ENCODE measurements at regions not wholly inside any gene's neighbourhood (a gene's known extent, or its start where the extent isn't known, plus 50 kb on each side); places are given as distances from the start of the nearest gene placed in this dataset.

- TF ChIP-seq REST (IDR thresholded peaks at IDR 0.05; ENCODE audit: borderline replicate concordance): no peak
- no peak for TF ChIP-seq CTCF (IDR thresholded peaks at IDR 0.05; ENCODE audit: poor library complexity, severe bottlenecking)
- TF ChIP-seq TAF1 (IDR thresholded peaks at IDR 0.05; ENCODE audit: low read depth): no peak
- TF ChIP-seq MXI1 (conservative IDR thresholded peaks at IDR 0.05; ENCODE audit: poor library complexity, severe bottlenecking): no peak
- TF ChIP-seq EZH2 (IDR thresholded peaks at IDR 0.05; ENCODE audit: borderline replicate concordance, insufficient read depth, low read length, poor library complexity, severe bottlenecking): no peak
These were observed 104.5 kb downstream of the HMHB1 start for GRCh38 chr5:143916451-143916850.

Data from neural cell (in vitro differentiated cells).